ENCODE measurements at regions not wholly inside any gene's neighbourhood (a gene's known extent, or its start where the extent isn't known, plus 50 kb on each side); places are given as distances from the start of the nearest gene placed in this dataset.
"Not testable (repeated sequence)": the region's sequence is repeated elsewhere in the genome, so short reads cannot be mapped to it uniquely, and the experiment has no call there.

GRCh38 chr3:144636833-144637232 is 665.2 kb downstream of the DIPK2A start:
- DNase-seq (ENCODE audit: low spot score), result no peak

- DNase-seq (ENCODE audit: low spot score), result no peak
These were observed 666.4 kb downstream of the DIPK2A start for GRCh38 chr3:144638009-144638408.

- no peak for DNase-seq (ENCODE audit: low spot score)
These were observed 672.2 kb downstream of the DIPK2A start for GRCh38 chr3:144643771-144644198.

- no peak for DNase-seq (ENCODE audit: low spot score)
These were observed 673.7 kb downstream of the DIPK2A start for GRCh38 chr3:144645300-144645699.

- no peak for DNase-seq (ENCODE audit: low spot score)
These were observed 678.8 kb downstream of the DIPK2A start for GRCh38 chr3:144650380-144650779.

- DNase-seq (ENCODE audit: low spot score), result no peak
These were observed 681.0 kb downstream of the DIPK2A start for GRCh38 chr3:144652573-144652972.

GRCh38 chr3:144655423-144655822 is 683.8 kb downstream of the DIPK2A start:
- no peak for DNase-seq (ENCODE audit: low spot score)

GRCh38 chr3:144660186-144660585 is 688.6 kb downstream of the DIPK2A start:
- no peak for DNase-seq (ENCODE audit: low spot score)

GRCh38 chr3:144662729-144663128 is 691.1 kb downstream of the DIPK2A start:
- DNase-seq (ENCODE audit: low spot score), result no peak

- no peak for DNase-seq (ENCODE audit: low spot score)
These were observed 692.1 kb downstream of the DIPK2A start for GRCh38 chr3:144663456-144664436.

GRCh38 chr3:144665567-144666053 is 694.0 kb downstream of the DIPK2A start:
- DNase-seq (ENCODE audit: low spot score), result no peak

GRCh38 chr3:144670571-144670970 is 698.9 kb downstream of the DIPK2A start:
- DNase-seq (ENCODE audit: low spot score), result no peak

- DNase-seq (ENCODE audit: low spot score), result no peak
These were observed 705.5 kb downstream of the DIPK2A start for GRCh38 chr3:144677103-144677502.

- no peak for DNase-seq (ENCODE audit: low spot score)
These were observed 711.4 kb downstream of the DIPK2A start for GRCh38 chr3:144683065-144683464.

- no peak for DNase-seq (ENCODE audit: low spot score)
These were observed 716.2 kb downstream of the DIPK2A start for GRCh38 chr3:144687862-144688261.

- no peak for DNase-seq (ENCODE audit: low spot score)
These were observed 720.9 kb downstream of the DIPK2A start for GRCh38 chr3:144692488-144692887.

GRCh38 chr3:144708437-144708836 is 736.8 kb downstream of the DIPK2A start:
- no peak for DNase-seq (ENCODE audit: low spot score)

GRCh38 chr3:144737281-144737680 is 765.7 kb downstream of the DIPK2A start:
- DNase-seq (ENCODE audit: low spot score), result no peak

GRCh38 chr3:144743225-144743668 is 771.6 kb downstream of the DIPK2A start:
- no peak for DNase-seq (ENCODE audit: low spot score)

GRCh38 chr3:144744473-144744872 is 772.9 kb downstream of the DIPK2A start:
- no peak for DNase-seq (ENCODE audit: low spot score)

GRCh38 chr3:144746631-144747030 is 775.0 kb downstream of the DIPK2A start:
- no peak for DNase-seq (ENCODE audit: low spot score)

- DNase-seq (ENCODE audit: low spot score), result not testable (repeated sequence)
These were observed 778.1 kb downstream of the DIPK2A start for GRCh38 chr3:144749536-144750253.
